Prostate gland (tissue), 2 donors: ENCODE measurements at regions not wholly inside any gene's neighbourhood (a gene's known extent, or its start where the extent isn't known, plus 50 kb on each side); places are given as distances from the start of the nearest gene placed in this dataset.
"Not testable (repeated sequence)": the region's sequence is repeated elsewhere in the genome, so short reads cannot be mapped to it uniquely, and the experiment has no call there.

ENCODE experiments used
- DNase-seq: peaks from one replicate; pipeline ENCODE4 v3.0.0-alpha.2; 2019; ENCODE audit warnings: low spot score
- H3K27ac ChIP-seq, 2 donors: fragments of 200-600 bp; sonication (generic); 2 replicates each; pipeline ENCODE4 v1.5.1; 2017 to 2019
- H3K27me3 ChIP-seq: fragments of 200-600 bp; sonication (generic); replicated peaks from 2 replicates; pipeline ENCODE4 v1.5.1; 2019; ENCODE audit not compliant: insufficient read depth
- H3K36me3 ChIP-seq, 2 donors: fragments of 200-600 bp; sonication (generic); 1 replicate in 1 of 2; 2 replicates in 1 of 2; pipeline versions ENCODE4 v1.5.1 to v1.8.1; 2017 to 2019
- H3K4me1 ChIP-seq: fragments of 200-600 bp; sonication (generic); replicated peaks from 2 replicates; pipeline ENCODE4 v1.5.1; 2019
- H3K4me3 ChIP-seq, 2 donors: fragments of 200-600 bp; sonication (generic); 2 replicates each; pipeline ENCODE4 v1.5.1; 2017 to 2019
- H3K9me3 ChIP-seq: fragments of 200-600 bp; sonication (generic); 2 replicates; pipeline ENCODE4 v1.5.1; 2017
- POLR2A ChIP-seq: fragments of 450-650 bp; IDR thresholded peaks from one replicate; pipeline ENCODE4 v1.6.1; 2016; ENCODE audit warnings: antibody characterized with exemption, mild to moderate bottlenecking
- POLR2AphosphoS5 ChIP-seq: sonication (generic); formaldehyde crosslinking; IDR thresholded peaks from one replicate; pipeline ENCODE4 v1.6.1; 2017; ENCODE audit warnings: antibody characterized with exemption
- WGBS: methylation state at CpG from one replicate; pipeline ENCODE4 v1.1.5; 2018; 5-methylcytosine and 5-hydroxymethylcytosine counted together
- intact Hi-C: fragments of 100-400 bp; cut with DNase I; formaldehyde crosslinking; loops from one replicate; pipeline ENCODE4 v1.14.2; 2022
- TF ChIP-seq, protein P1 (sequence below), 4 experiments: fragments of 200-600 bp in 2 of 4; fragments of 450-650 bp in 2 of 4; sonication (generic) in 2 of 4; IDR thresholded peaks; 1 replicate in 3 of 4; 2 replicates in 1 of 4; pipeline ENCODE4 v1.5.1; 2016 to 2019; ENCODE audit warnings: antibody characterized with exemption in 4 of 4, mild to moderate bottlenecking in 2 of 4, moderate library complexity in 2 of 4

DNA sequence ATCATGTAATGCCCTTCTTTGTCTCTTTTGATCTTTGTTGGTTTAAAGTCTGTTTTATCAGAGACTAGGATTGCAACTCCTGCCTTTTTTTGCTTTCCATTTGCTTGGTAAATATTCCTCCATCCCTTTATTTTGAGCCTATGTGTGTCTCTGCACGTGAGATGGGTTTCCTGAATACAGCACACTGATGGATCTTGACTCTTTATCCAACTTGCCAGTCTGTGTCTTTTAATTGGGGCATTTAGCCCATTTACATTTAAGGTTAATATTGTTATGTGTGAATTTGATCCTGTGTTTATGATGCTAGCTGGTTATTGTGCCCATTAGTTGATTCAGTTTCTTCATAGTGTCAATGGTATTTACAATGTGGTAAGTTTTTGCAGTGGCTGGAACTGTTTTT lies 72.7 kb downstream of the ADCYAP1 start:
- H3K4me1 ChIP-seq, intact Hi-C loops, H3K9me3 ChIP-seq, H3K27ac ChIP-seq, H3K36me3 ChIP-seq, H3K4me3 ChIP-seq, DNase-seq, H3K27me3 ChIP-seq: not testable (repeated sequence)
- 46% methylated on average over 1 of the region's 1 CpG for WGBS

DNA sequence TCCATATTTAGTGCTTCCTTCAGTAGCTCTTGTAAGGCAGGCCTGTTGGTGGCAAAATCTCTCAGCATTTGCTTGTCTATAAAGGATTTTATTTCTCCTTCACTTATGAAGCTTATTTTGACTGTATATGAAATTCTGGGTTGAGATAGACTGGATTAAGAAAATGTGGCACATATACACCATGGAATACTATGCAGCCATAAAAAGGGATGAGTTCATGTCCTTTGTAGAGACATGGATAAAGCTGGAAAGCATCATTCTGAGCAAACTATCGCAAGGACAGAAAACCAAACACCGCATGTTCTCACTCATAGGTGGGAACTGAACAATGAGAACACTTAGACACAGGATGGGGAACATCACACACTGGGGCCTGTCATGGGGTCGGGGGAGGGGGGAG lies 73.1 kb downstream of the ADCYAP1 start:
- DNase-seq, H3K27me3 ChIP-seq, H3K36me3 ChIP-seq, intact Hi-C loops, H3K9me3 ChIP-seq, H3K4me1 ChIP-seq, H3K4me3 ChIP-seq, H3K27ac ChIP-seq: not testable (repeated sequence)
- 81% methylated on average over 3 of the region's 3 CpGs for WGBS

- Histone ChIP-seq H3K27ac (no peak overlapping the region), H3K4me3 (no peak overlapping the region), H3K4me1 (no peaks in the 10 kb centered on the region), H3K36me3 (no peaks in the 10 kb centered on the region), H3K9me3 (no peaks in the 10 kb centered on the region), H3K27me3 (no peaks in the 10 kb centered on the region)
- WGBS = 89% methylated on average over 4 of the region's 4 CpGs
- intact Hi-C loops = no loop called here
- DNase-seq = no peak
- TF ChIP-seq POLR2AphosphoS5 (no peak), POLR2A (no peak)
- TF ChIP-seq, protein P1, sequence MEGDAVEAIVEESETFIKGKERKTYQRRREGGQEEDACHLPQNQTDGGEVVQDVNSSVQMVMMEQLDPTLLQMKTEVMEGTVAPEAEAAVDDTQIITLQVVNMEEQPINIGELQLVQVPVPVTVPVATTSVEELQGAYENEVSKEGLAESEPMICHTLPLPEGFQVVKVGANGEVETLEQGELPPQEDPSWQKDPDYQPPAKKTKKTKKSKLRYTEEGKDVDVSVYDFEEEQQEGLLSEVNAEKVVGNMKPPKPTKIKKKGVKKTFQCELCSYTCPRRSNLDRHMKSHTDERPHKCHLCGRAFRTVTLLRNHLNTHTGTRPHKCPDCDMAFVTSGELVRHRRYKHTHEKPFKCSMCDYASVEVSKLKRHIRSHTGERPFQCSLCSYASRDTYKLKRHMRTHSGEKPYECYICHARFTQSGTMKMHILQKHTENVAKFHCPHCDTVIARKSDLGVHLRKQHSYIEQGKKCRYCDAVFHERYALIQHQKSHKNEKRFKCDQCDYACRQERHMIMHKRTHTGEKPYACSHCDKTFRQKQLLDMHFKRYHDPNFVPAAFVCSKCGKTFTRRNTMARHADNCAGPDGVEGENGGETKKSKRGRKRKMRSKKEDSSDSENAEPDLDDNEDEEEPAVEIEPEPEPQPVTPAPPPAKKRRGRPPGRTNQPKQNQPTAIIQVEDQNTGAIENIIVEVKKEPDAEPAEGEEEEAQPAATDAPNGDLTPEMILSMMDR (IDR thresholded peaks at IDR 0.05) = no peak
Observed at GRCh38 chr18:980586-980985, 75.9 kb downstream of the ADCYAP1 start.

DNA sequence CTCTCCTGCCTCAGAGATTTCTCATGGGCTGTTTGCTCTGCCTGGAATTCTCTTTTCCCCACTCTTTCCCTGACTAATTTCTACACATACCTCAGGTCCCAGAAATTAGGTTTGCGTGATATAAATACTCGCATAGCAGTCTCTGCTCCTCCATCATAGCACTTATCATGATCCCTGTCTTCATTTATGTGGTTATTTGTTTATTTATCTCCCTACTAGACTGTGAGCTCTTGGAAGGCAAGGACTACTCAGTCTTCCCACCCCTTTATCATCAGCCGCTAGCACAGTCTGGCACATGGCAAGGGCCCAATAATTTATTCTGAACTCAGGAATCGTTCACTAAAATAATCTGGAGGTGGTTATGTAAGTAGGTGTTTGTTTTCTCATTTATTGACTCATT lies 79.3 kb downstream of the ADCYAP1 start:
- no peaks in the 10 kb centered on the region for H3K4me1 ChIP-seq
- 75% methylated on average over 4 of the region's 4 CpGs for WGBS
- no peak overlapping the region for H3K27ac ChIP-seq
- no peak for DNase-seq
- intact Hi-C loops = no loop called here
- H3K4me3 ChIP-seq = no peak overlapping the region
- no peaks in the 10 kb centered on the region for H3K36me3 ChIP-seq
- H3K9me3 ChIP-seq = no peaks in the 10 kb centered on the region
- TF ChIP-seq, protein P1 (IDR thresholded peaks at IDR 0.05) = no peak
- TF ChIP-seq POLR2A (no peak), POLR2AphosphoS5 (no peak)
- H3K27me3 ChIP-seq = no peaks in the 10 kb centered on the region

DNA sequence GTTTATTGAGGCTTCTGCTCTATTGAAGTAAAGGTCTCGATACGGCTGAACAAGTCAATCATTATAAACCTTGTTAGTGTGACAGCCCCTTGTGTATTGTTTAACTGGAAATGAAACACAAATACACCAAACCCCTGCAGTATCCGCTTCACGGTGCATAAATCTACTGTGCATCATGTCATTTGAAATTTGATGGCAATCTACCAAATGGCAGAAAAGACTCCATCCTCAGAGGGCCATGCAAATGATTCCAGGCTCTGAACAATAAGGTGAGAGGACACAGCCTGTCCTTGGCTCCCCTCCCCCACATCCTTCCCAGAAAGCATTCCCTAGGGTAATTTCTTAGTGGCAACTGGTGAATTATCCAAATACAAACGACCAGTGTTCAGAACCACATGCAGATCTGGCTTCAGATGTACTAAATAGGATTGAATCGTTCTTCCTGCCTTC lies 80.6 kb downstream of the ADCYAP1 start:
- H3K27me3 ChIP-seq = no peaks in the 10 kb centered on the region
- H3K4me1 ChIP-seq = no peaks in the 10 kb centered on the region
- no peaks in the 10 kb centered on the region for H3K9me3 ChIP-seq
- no peaks in the 10 kb centered on the region for H3K36me3 ChIP-seq
- TF ChIP-seq, protein P1 (IDR thresholded peaks at IDR 0.05) = no peak
- TF ChIP-seq POLR2AphosphoS5 (no peak), POLR2A (no peak)
- intact Hi-C loops = no loop called here
- 17% methylated on average over 6 of the region's 6 CpGs for WGBS
- H3K27ac ChIP-seq = no peak overlapping the region
- DNase-seq = no peak
- no peak overlapping the region for H3K4me3 ChIP-seq

DNA sequence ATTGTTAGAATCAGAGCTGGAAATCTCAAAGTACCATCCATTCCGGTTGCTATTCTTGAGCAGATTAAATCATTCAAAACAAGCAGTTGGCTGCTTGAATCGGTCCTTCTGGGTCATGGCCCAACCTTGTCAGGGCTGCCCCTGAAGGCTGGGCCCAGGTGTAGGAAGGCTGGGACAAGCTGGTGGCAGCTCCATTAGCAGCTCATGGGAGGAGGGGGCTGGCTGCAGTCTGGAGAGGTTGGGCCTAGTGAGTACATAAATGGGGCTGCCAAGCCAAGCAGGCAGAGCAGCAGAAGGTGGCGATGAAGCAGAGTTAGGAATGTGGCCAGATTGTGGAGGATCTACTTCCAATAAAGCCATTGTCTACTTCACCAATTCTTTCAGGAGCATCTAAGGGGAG lies 81.4 kb downstream of the ADCYAP1 start:
- Histone ChIP-seq H3K4me3 (no peak overlapping the region), H3K4me1 (no peaks in the 10 kb centered on the region), H3K27me3 (no peaks in the 10 kb centered on the region), H3K27ac (no peak overlapping the region), H3K36me3 (no peaks in the 10 kb centered on the region), H3K9me3 (no peaks in the 10 kb centered on the region)
- 51% methylated on average over 3 of the region's 3 CpGs for WGBS
- no peak for DNase-seq
- intact Hi-C loops = no loop called here
- TF ChIP-seq, protein P1 (IDR thresholded peaks at IDR 0.05) = no peak
- TF ChIP-seq POLR2A = no peak
- no peak for TF ChIP-seq POLR2AphosphoS5
